Activated CD8-positive, alpha-beta memory T cell treated with anti-CD3 and anti-CD28 coated beads, Interleukin-2, amount 50 U/mL, for 1 hour (primary cell): ENCODE measurements at regions not wholly inside any gene's neighbourhood (a gene's known extent, or its start where the extent isn't known, plus 50 kb on each side); places are given as distances from the start of the nearest gene placed in this dataset.

Experiments
- DNase-seq: peaks from one replicate; pipeline ENCODE4 v3.0.0-alpha.2; 2020; ENCODE audit errors: extremely low read depth

DNA sequence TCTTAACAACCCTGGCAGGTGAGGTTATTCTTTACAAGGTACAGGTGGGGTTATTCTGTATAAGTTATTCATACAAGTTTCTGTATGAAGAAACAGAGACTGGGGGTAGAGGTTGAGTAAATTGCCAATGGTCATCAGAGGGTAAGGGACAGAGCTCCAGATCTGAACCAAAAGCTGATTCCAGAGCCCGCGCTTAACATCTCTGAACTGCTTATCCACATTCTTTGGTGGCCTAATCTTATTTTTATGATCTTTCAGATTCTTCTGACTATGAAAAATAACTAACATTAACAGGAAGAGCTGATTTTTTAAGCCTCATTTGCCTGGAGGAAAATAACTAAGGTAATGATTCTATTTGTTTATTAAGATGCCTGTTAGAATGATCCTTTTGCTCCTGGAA, 63.9 kb upstream of the BARHL2 start:
- DNase-seq = no peak

DNA sequence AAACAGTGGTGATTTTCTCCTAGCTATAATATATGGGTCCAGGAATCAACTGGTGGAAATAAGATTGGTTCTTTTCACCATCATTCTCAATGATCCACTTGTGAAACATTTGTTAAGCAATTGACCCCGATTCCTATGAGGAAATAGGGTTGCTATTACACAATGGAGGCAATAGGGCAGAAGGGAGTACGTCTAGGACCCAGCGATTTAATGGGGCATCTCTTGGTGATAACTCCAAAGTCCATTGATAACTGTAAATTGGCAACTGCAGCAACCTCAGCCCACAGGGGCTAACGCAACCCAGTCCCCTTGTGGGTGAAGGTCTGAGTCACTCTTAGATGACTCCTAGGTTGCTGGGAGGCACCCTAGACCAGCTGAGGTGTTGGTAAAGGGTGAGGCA, 62.5 kb upstream of the BARHL2 start:
- no peak for DNase-seq

- no peak for DNase-seq
Observed at GRCh38 chr1:90778486-90778885, 61.4 kb upstream of the BARHL2 start.

GRCh38 chr1:90773812-90774211, 56.7 kb upstream of the BARHL2 start:
- DNase-seq = no peak

DNA sequence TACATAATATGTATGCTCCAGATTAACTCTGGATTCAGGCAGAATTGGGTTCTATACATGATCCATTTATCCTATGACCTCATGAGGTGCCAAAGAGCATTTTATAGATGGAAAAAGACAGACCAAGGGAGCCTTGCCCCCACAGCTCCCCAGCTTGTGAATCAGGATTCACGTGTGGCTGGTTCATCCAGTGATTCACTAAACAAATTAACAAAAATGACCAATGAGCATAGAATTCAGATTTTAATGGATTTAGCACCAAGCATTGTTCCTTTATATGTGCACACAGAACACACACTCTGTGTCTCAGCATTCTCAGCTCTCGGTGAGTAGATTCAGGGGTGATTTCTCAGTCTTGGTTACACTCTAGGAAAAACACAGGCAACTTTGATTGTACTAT, 51.7 kb upstream of the BARHL2 start:
- DNase-seq = no peak

GRCh38 chr1:90768098-90768497, 51.0 kb upstream of the BARHL2 start:
- no peak for DNase-seq
